GM06990 (cell line): ENCODE measurements at regions not wholly inside any gene's neighbourhood (a gene's known extent, or its start where the extent isn't known, plus 50 kb on each side); places are given as distances from the start of the nearest gene placed in this dataset.
A peak's percentile ranks its signal among the peaks of the same experiment; 100 is the strongest.

ENCODE experiments used
- DNase-seq: peaks from one replicate; pipeline ENCODE4 v3.0.0-alpha.2; 2011; ENCODE audit not compliant: insufficient read length; ENCODE audit errors: extremely low read depth
- H3K27me3 ChIP-seq: replicated peaks from 2 replicates; pipeline ENCODE4 v1.6.0; 2011; ENCODE audit warnings: low read length; ENCODE audit not compliant: control insufficient read depth, insufficient read depth
- H3K36me3 ChIP-seq: 2 replicates; pipeline ENCODE4 v1.5.1; 2011; ENCODE audit warnings: low read length; ENCODE audit not compliant: control insufficient read depth, insufficient read depth
- H3K4me3 ChIP-seq: replicated peaks from 2 replicates; pipeline ENCODE4 v1.5.1; 2011; ENCODE audit warnings: low read depth, mild to moderate bottlenecking, control low read depth, low read length
- CTCF ChIP-seq: IDR thresholded peaks from 2 replicates; pipeline ENCODE4 v1.5.1; 2011; ENCODE audit warnings: low read length, control low read depth, mild to moderate bottlenecking, inconsistent platforms; ENCODE audit not compliant: insufficient read depth, poor library complexity, severe bottlenecking

- H3K27me3 ChIP-seq: no peaks in the 10 kb centered on the region
- no peak overlapping the region for H3K4me3 ChIP-seq
- DNase-seq: no peak
- TF ChIP-seq CTCF: no peak
- no peaks in the 10 kb centered on the region for H3K36me3 ChIP-seq
These were observed 263.3 kb upstream of the MVB12B start for GRCh38 chr9:126063326-126063725.

- no peak for DNase-seq
These were observed 260.5 kb upstream of the MVB12B start for GRCh38 chr9:126066131-126066530.

GRCh38 chr9:126067031-126067734 is 259.4 kb upstream of the MVB12B start:
- Histone ChIP-seq H3K4me3 (no peak overlapping the region), H3K36me3 (no peaks in the 10 kb centered on the region), H3K27me3 (no peaks in the 10 kb centered on the region)
- TF ChIP-seq CTCF: no peak
- DNase-seq: no peak

More at GRCh38 chr9:126066131-126066530, 260.5 kb upstream of the MVB12B start:
- H3K27me3 ChIP-seq: no peaks in the 10 kb centered on the region
- H3K36me3 ChIP-seq: no peaks in the 10 kb centered on the region
- no peak for TF ChIP-seq CTCF
- no peak overlapping the region for H3K4me3 ChIP-seq

GRCh38 chr9:126068534-126069230 is 257.9 kb upstream of the MVB12B start:
- no peaks in the 10 kb centered on the region for H3K36me3 ChIP-seq
- H3K4me3 ChIP-seq: no peak overlapping the region
- no peaks in the 10 kb centered on the region for H3K27me3 ChIP-seq
- no peak for DNase-seq
- no peak for TF ChIP-seq CTCF

GRCh38 chr9:126069400-126069955 is 257.2 kb upstream of the MVB12B start:
- Histone ChIP-seq H3K36me3 (no peaks in the 10 kb centered on the region), H3K27me3 (0 out of 2 replicates have a peak, but pooled peaks cover 1% of the 10 kb centered on the region), H3K4me3 (no peak overlapping the region)
- DNase-seq: no peak
- TF ChIP-seq CTCF: peak; percentile 22
